Suprapubic skin (tissue), 4 donors: ENCODE measurements at regions not wholly inside any gene's neighbourhood (a gene's known extent, or its start where the extent isn't known, plus 50 kb on each side); places are given as distances from the start of the nearest gene placed in this dataset.

Source experiments
- CTCF ChIP-seq, 2 donors: fragments of 200-600 bp in 1 of 2; fragments of 450-650 bp in 1 of 2; sonication (generic) in 1 of 2; IDR thresholded peaks; one replicate each; pipeline ENCODE4 v1.5.1; 2016 to 2019; ENCODE audit warnings: antibody characterized with exemption in 2 of 2, mild to moderate bottlenecking in 1 of 2, moderate library complexity in 1 of 2
- EP300 ChIP-seq: sonication (generic); formaldehyde crosslinking; IDR thresholded peaks from one replicate; pipeline ENCODE4 v1.6.1; 2017; ENCODE audit warnings: antibody characterized with exemption
- POLR2A ChIP-seq, 2 donors: fragments of 450-650 bp; IDR thresholded peaks; one replicate each; pipeline ENCODE4 v1.6.1; 2017; ENCODE audit warnings: antibody characterized with exemption in 2 of 2, mild to moderate bottlenecking in 2 of 2, moderate library complexity in 2 of 2
- POLR2AphosphoS5 ChIP-seq, 3 donors: sonication (generic); formaldehyde crosslinking; IDR thresholded peaks; one replicate each; pipeline ENCODE4 v1.6.1; 2017; ENCODE audit warnings: antibody characterized with exemption in 3 of 3

- TF ChIP-seq CTCF (IDR thresholded peaks at IDR 0.05), result no peak
- TF ChIP-seq EP300, result no peak
- no peak for TF ChIP-seq POLR2A (IDR thresholded peaks at IDR 0.05)
- TF ChIP-seq POLR2AphosphoS5 (IDR thresholded peaks at IDR 0.05), result no peak
These were observed 67.3 kb upstream of the ST6GAL2 start for GRCh38 chr2:106953236-106953635.
